Hematopoietic multipotent progenitor cell (in vitro differentiated cells): ENCODE measurements at regions not wholly inside any gene's neighbourhood (a gene's known extent, or its start where the extent isn't known, plus 50 kb on each side); places are given as distances from the start of the nearest gene placed in this dataset.

Experiments
- DNase-seq, 3 donors: peaks; one replicate each; pipeline ENCODE4 v3.0.0-alpha.2; 2011 to 2015; ENCODE audit warnings: low read depth in 2 of 3, low spot score in 2 of 3

DNA sequence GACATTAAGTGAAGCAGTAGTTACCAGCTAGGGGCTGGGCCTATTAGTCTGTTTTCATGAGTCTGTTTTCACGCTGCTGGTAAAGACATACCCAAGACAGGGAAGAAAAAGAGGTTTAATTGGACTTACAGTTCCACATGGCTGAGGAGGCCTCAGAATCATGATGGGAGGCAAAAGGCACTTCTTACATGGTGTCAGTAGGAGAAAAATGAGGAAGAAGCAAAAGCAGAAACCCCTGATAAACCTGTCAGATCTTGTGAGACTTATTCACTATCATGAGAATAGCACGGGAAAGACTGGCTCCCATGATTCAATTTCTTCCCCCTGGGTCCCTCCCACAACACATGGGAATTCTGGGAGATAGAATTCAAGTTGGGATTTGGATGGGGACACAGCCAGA, 108.0 kb upstream of the LNX1 start:
- DNase-seq, result peak in 1 of 3 donors; percentile 28

DNA sequence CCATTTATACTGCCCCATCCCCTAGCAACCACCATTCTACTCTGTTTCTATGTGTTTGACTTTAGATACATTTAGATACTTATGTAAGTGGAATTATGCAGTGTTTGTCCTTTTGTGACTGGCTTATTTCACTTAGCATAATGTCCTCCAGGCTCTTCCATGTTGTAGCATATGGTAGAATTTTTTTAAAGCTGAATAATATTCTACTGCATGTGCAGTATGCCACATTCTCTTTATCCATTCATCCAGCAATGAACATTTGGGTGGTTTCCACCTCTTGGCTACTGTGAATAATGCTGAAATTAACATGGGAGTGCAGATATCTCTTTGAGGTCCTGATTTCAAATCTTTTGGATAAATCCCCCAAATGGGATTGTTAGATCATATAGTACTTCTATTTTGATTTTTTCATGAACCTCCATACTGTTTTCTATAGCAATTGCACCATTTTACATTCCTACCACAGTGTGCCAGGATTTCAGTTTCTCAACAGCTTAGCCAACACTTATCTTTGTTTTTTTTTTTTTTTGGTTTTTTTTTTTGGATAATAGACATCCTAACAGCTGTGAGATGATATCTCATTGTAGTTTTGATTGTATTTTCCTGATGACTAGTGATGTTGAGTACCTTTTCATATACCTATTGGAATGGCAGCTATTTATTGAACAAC, 105.9 kb upstream of the LNX1 start:
- DNase-seq, result no peak

DNA sequence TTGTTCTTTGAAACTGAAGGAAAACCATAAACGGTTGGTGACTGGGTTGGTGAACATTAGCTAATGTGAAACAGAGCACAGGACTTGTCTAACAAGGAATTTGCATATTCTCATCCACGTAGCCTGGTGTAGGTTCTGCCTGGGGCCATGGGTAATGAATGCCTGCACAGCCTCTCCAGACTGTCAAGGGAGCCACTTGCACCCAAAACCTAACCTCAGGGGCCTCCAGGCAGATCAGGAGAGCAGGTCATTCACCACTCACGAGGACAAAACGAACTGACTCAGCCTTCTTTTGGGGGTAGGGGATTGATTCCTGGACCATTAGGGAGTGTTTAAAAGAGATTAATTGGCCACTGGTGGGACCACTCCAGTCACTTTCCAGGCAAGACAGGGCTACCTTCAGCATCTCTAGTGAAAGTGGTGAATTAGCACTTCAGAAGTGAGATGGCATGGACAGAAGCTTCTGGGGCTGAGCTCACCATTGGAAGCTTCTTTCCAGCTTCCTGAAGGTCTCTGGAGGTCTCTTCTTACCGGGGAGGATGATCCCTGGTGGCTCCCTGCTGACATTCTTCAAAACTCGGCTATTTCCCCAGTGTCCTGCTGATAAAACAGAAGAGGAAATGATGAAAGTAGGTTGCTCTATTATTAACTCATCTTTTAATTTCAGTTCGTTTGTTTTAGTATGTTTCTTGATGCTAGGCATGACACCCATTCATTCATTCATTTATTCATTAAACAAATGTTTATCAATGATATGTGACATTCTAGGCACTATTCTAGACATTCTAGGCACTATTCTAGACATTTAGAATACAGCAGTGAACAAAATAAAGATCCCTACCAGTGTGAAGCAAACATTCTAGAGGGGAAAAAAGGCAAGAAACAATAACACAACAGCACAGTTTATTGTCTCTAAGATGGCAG, 104.5 kb upstream of the LNX1 start:
- no peak for DNase-seq

DNA sequence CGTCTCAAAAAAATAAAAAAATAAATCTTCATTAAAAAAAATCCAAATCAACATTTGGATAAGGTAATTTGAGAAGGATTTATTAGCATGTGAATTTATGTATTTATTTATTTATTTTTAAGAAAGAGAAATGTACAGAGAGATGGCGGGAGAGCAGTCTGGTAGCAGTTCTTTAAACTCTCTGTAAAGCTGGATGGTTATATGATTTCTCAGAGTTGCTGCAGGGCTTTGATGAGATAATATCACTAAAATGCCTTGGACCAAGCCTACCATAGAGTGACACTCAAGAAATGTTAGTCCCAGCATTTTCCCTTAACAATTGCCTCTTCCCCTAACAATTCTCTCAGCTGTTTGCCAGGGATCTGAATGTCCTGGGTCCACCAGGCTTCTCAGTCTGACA, 103.4 kb upstream of the LNX1 start:
- no peak for DNase-seq

DNA sequence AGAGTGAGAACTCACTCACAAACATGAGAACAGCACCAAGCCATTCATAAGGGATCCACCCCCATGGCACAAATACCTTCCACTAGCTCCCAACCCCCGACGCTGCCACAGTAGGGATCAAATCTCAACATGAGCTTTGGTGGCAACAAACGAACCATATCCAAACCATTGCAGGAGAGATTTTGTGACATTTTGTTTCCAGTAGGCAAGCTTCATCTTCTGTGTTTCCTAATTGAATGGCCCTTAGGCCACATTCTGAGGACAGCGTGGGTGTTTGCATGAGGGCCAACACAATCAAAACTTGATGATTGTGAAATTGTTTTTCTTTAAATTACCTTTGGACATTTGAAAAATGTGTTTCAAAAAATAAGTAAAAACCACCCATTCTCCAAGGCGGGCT, 102.6 kb upstream of the LNX1 start:
- no peak for DNase-seq

DNA sequence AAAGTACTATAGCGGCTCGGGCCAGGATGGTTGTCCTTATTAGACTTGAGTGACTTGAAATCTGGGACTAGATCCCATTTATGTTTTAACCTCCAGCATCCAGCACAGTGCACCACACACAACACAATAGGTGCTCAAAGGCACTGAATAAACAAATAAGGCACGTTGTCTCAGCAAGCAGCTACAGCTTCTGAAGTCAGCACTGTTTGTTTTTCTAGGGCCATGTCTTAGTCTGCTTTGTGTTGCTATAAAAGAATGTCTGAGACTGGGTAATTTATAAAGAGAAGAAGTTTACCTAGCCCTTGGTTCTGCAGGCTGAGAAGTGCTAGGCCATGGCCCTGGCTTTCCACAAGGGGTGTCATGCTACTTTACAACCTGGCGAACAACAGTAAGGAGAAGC, 102.1 kb upstream of the LNX1 start:
- DNase-seq, result no peak

DNA sequence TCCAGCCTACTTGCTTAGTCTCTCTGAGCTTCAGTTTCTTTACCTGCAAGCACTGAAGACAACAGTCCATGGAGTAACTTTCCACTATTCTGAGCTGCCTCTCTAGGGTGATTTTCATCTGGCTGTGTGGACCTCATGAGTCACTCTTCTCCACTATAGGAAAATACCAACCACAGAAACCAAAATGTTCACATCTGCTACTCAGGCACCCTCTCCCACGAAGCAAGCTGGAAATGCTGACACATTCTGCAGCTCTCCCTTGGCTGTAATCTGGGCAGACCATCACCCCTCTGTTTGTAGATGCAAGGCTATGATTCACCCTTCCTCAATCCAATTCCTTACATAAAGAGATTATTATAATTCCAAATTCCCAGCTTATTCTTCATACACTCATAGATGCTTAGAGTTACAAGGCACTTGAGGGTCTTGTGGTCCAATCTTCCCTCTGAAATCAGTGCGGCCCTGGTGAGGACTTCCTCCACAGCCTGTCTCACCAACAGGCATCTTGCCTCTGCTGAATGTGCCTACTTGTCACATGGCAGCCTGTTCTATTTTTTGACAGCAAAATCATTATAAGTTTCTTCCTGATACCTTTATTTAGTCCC, 97.0 kb upstream of the LNX1 start:
- peak in 2 of 3 donors; percentile 93 to 95 for DNase-seq

DNA sequence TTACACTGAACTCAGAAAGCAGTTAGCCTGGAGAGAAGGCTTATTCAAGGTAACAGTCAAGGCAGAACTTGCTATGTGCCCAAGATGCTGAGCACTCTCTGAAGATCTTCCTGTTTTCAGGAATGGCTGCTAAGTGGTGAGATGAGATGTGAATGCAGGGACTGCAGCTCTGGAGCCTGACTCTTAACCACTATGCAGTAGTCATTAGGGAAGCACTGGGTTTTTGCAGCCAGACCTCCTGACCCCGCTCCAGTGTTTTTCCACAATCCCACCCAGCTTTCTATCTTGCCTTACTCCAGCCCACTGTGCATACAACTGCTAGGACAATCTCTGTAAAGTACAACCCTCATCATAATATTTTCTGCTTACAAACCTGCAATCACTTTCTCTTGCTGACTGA, 95.2 kb upstream of the LNX1 start:
- DNase-seq, result no peak

DNA sequence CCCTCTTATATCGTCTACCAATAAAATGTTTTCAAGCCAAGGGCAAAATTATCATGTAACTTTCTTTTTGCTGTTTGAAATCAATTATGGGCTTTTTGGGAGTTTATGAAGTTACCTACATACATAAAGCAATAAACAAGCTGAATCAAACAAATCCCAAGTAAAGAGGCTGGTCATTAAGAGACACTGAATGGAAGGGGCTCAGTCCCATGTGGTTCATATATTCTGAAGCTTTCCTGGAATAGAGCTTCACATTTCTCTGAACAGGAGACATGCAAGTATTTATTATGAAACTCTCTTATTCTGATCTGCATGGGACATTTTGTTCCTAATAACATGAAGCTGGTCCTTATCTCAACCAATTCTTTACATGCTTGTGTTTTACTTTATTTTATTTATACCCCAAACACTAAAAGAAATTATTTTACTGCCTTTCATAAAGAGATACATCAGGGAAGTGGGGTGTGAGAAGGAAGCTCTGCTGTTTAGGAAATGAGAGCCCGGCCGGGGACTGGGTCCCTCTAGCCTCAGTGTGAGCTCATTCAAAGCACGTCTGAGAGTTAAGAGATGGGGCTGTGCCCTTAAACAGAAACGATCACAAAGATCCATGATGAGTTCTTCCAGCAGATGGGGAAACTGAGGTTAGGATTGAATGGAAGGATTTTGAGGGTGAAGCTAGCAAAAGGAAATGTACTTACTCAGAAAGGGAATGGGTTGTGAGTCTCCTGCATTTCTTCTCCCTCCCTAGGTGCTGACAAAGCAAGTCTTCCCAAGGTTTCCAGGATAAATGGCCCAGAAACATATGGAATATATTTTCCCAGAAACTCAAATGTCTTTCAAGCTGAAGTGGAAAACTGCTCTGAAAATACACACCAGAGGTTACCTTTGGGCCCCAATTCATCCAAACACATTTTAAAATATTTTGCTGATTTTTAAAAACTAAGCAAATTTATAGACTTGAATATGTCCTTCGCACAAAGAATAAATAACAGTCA, 93.1 kb upstream of the LNX1 start:
- no peak for DNase-seq

DNA sequence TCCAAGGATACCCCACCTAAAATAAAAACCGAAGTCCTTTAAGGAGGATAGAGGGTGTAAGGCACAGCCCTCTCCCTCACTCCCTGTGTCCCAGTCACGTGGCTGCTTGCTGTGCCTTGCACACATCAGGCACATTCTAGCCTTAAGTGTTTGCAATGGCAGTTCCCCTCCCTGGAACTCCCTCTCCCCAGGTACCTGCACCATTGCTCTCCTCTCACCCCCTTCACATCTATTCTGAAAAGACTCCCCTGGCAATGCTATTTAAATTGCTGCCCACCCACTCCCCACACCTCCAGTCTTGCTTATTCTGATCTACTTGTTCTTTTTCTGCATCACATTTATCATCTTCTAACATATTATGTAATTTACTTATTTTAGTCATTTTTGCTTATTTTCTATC, 91.6 kb upstream of the LNX1 start:
- DNase-seq, result no peak

DNA sequence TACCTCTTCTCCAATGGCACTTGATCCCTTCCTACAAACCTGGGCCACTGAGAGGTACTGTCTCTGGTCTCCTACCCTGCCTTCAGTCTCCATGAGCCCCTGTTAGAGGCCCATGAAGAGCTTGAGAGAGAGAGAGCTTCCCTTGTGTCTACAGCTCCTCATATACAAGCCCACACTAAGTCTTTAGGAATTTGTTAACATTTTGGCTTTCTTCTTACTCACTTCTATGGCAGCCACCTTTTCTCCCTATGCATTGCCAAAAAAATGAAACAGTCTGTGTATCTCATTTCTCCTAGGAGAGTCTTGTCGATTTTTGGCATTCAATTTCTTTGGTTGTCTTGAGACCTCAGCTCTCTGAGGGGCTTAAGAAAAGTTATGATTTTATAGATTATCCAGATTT, 90.9 kb upstream of the LNX1 start:
- no peak for DNase-seq

DNA sequence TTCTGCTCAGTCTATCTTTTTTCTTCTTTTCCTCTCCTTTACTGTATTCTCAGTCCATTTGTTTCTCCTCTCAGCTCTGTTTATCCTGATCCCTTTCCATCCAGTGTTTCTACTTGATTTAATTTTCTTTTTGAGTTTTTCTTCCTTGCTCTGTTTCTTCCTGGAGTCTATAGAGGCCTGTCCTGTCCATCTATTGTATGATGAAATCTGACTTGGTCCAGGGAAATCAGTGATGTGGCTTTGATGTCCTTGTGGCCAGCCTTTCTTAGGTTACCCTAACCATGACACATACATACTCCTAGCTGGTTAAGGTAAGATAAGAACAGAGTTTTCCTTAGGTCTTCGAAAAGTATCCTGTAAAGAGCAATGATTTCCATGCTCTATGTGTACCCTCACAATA, 89.3 kb upstream of the LNX1 start:
- DNase-seq, result no peak

DNA sequence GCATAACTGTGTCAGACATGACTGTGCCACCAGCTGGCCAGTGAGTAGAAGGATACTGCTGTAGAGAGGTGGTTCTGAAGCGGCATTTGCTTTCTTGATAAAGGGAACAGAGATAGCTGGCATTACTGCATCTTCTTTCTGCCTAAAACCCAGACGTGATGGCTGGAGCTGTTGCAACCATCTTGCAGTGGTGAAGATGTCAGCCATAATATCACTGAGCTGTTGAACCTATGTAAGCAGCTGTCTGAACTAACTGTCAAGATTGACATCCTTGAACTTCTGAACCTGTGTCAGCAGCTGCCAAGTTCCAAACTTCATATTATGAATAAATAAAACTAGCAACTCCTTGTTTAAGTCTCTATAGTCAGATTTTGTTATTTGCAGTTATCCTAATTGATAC, 88.9 kb upstream of the LNX1 start:
- DNase-seq, result no peak

DNA sequence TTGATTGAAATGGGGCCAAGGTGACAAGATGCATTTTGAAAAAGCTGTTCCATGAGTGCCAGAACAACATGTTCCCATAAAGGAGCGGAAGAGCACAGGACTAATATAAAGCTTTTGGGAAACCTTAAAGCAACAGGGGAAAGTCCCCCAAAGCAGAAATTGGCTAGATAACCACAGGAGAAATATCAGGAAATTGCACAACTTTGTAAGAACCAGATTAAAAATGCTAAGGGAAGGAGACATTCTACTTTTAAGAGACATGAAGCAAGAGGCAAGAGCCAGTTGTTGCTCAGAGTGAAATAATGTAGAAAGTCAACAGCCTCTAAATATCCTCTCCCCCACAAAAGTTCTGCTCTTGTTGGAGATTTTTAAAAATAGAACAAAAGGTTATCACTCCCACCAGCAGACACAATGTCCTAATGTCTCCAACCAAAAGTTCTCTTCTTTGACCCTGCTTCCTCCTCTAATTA, 85.2 kb upstream of the LNX1 start:
- DNase-seq, result peak in 2 of 3 donors; percentile 41 to 64

DNA sequence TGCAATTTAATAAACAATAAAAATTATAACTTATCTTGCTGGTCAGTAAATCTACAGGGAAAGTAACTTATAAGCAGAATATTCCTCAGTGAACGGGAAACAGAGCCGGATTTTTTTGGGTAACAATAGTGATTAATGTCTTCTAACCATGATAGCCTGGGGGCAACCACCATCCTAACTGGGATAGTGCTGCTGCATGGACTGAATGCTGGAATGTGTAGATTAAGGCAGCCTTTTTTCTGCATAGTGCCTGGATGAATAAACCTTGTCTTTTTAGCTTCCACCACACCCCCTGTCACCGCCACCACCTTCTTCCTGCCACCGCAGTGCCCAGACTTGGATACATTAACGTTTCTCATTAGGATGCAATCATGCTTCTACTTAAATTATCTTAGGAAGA, 83.6 kb upstream of the LNX1 start:
- DNase-seq, result no peak

DNA sequence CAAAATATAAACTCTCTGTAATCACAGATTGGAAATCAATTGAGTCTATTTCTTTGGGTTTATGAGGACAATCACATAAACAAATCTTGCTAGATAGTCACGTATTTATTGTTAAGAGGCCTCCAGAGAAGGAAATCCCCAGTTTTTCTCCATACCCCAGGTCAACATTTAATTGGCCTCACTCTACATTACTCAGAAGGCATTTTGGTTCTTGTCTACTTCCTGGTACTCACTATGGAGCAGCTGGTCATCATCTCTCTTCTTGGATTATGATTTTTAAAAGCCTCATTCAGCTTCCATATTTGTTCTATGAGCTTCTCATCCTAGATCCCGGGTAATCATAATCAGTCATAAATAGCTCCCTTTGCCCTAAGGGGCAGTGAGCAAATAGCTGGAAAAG, 81.6 kb upstream of the LNX1 start:
- DNase-seq, result no peak

DNA sequence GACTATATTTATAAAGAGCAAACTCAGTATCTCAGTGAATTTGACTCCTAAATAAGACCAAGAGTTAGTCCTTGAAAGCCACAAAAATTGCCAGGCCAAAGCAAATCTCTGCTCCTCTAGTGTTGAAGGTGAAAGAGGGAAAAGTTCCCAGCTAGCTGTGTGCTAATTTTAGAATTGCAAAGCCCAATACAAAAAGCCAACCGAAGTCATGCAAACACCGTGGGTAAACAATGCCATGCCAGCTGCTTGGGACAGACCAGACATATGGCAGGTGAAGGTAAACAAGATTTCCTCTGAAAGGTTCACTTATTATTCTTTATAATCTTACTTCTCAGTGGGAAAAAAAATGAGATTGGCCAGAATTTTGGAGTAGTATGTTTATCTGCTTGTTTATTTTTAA, 80.5 kb upstream of the LNX1 start:
- no peak for DNase-seq

DNA sequence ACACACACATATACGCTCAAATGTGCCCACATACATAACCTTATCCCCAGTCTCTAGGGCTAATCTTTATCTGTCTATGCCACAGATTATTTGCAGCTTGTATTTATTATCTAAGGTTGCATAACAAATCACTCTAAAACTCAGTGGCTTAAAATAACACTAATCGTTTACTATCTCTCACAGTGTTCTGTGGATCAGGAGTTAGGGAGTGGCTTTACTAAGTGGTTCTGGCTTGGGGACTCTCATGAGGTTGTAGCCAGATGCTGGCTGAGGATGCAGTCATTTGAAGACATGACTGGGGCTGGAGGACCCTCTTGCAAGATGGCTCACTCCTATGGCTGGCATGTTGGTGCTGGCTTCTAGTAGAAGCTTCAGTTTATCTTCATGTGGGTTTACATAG, 68.5 kb upstream of the LNX1 start:
- no peak for DNase-seq

DNA sequence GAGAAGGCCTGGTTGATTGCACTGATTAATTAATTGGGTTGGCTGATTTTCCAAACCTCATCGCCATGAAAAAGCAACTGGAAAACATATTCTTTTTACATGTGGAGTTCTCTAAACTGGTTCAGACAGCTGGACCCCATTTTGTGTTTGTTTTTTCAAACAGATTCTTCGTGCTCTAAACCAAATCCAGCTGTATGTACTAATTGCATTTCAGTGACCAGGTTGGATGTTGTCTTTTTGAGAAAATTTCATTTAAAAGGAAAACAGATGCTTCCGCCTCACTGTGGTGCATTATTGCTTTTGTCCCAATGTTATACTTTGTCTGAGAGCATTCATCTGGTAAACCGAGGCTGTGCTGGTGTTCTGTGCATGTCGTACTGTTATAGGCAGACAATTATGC, 67.8 kb upstream of the LNX1 start:
- no peak for DNase-seq

DNA sequence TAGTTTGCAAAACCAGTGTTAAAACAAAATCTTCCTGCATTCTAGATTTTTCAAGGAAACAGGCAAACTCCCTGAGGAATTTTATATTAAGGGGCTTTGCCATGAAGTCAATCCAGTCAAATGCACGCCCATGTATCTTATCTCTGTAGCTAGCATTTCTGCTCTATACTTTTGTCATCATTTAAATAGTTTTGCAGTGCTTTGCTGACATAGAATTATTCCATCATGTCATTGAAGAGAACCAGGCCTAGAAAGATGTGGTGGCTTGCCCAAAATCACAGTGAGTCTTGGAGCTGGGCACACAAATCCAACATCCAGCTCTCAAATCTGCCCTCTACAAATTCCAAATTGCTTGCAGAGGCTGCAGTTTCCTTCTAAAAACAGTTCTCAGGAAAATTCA, 66.7 kb upstream of the LNX1 start:
- no peak for DNase-seq
